H1 (cell line): ENCODE measurements at regions not wholly inside any gene's neighbourhood (a gene's known extent, or its start where the extent isn't known, plus 50 kb on each side); places are given as distances from the start of the nearest gene placed in this dataset.

Source experiments
- CTCF ChIA-PET: fragments of 300-600 bp; sonication (Branson Sonifier 250); formaldehyde crosslinking; loops from one replicate; lab custom pipeline; 2021; ENCODE audit not compliant: partially characterized antibody; lab: Charles Lee
- POLR2A ChIA-PET: fragments of 300-600 bp; sonication (Branson Sonifier 250); formaldehyde crosslinking; loops from one replicate; lab custom pipeline; 2021; ENCODE audit warnings: inconsistent platforms; ENCODE audit not compliant: partially characterized antibody; lab: Charles Lee
- DNase-seq, 2 experiments: peaks; one replicate each; pipeline versions ENCODE4 v3.0.0 to v3.0.0-alpha.2; 2010 to 2022; ENCODE audit warnings: low spot score in 2 of 2, low read depth in 1 of 2, mixed read lengths in 1 of 2
- FAIRE-seq: peaks from 2 replicates; lab custom pipeline; 2011; peaks lifted over from hg19 to GRCh38; lab: Jason Lieb, UNC
- H2AFZ ChIP-seq: 2 replicates; pipeline ENCODE4 v1.8.1; 2012; ENCODE audit warnings: low read length, inconsistent platforms
- H2AK5ac ChIP-seq: 2 replicates; pipeline ENCODE4 v1.6.1; 2013; ENCODE audit warnings: low read depth, low read length
- H2BK120ac ChIP-seq: replicated peaks from 2 replicates; pipeline ENCODE3; 2013; ENCODE audit warnings: low read depth, low read length, inconsistent platforms
- H2BK12ac ChIP-seq: 2 replicates; pipeline ENCODE4 v1.6.1; 2013; ENCODE audit warnings: low read depth, low read length
- H2BK15ac ChIP-seq: 2 replicates; pipeline ENCODE4 v1.6.1; 2013; ENCODE audit warnings: low read length
- H2BK20ac ChIP-seq: 2 replicates; pipeline ENCODE4 v1.6.1; 2013; ENCODE audit warnings: low read length
- H2BK5ac ChIP-seq: 2 replicates; pipeline ENCODE4 v1.6.1; 2013; ENCODE audit warnings: low read depth, low read length
- H3K14ac ChIP-seq: 2 replicates; pipeline ENCODE4 v1.6.1; 2013; ENCODE audit warnings: inconsistent platforms; ENCODE audit not compliant: insufficient read length
- H3K18ac ChIP-seq: 2 replicates; pipeline ENCODE4 v1.6.1; 2013; ENCODE audit warnings: low read length; ENCODE audit errors: extremely low read depth
- H3K23ac ChIP-seq: 2 replicates; pipeline ENCODE4 v1.6.1; 2013; ENCODE audit warnings: inconsistent platforms; ENCODE audit not compliant: insufficient read length
- H3K23me2 ChIP-seq: 2 replicates; pipeline ENCODE4 v1.6.1; 2013; ENCODE audit warnings: low read depth, low read length
- H3K27ac ChIP-seq: 2 replicates; pipeline ENCODE4 v1.6.1; 2011; ENCODE audit warnings: low read depth, low read length, inconsistent platforms
- H3K27me3 ChIP-seq, 4 experiments: replicated peaks in 1 of 4; 1 replicate in 1 of 4; 2 replicates in 3 of 4; pipeline versions ENCODE4 v1.6.1 to v1.8.1; 2011 to 2013; ENCODE audit warnings: low read length in 3 of 4, mild to moderate bottlenecking in 3 of 4, inconsistent platforms in 2 of 4, mixed read lengths in 2 of 4, moderate library complexity in 1 of 4; ENCODE audit not compliant: control insufficient read depth in 3 of 4, insufficient read depth in 3 of 4; ENCODE audit errors: extremely low read depth in 1 of 4
- H3K36me3 ChIP-seq, 4 experiments: 2 replicates each; pipeline versions ENCODE4 v1.6.1 to v1.8.1; 2011 to 2013; ENCODE audit warnings: mild to moderate bottlenecking in 4 of 4, low read length in 3 of 4, moderate library complexity in 2 of 4, control low read depth in 1 of 4, inconsistent platforms in 1 of 4; ENCODE audit not compliant: insufficient read depth in 4 of 4, control insufficient read depth in 2 of 4
- H3K4ac ChIP-seq: replicated peaks from 2 replicates; pipeline ENCODE3; 2013; ENCODE audit warnings: low read length, low read depth, mixed read lengths, inconsistent platforms; ENCODE audit not compliant: insufficient read length
- H3K4me1 ChIP-seq, 4 experiments: replicated peaks in 1 of 4; 1 replicate in 1 of 4; 2 replicates in 3 of 4; pipeline versions ENCODE4 v1.6.1 to v1.8.1; 2011 to 2013; ENCODE audit warnings: low read length in 3 of 4, inconsistent platforms in 2 of 4, mixed read lengths in 1 of 4; ENCODE audit not compliant: insufficient read depth in 4 of 4, control insufficient read depth in 3 of 4
- H3K4me2 ChIP-seq, 2 experiments: 2 replicates each; pipeline versions ENCODE4 v1.6.1 to v1.8.1; 2011 to 2013; ENCODE audit warnings: low read depth in 2 of 2, low read length in 2 of 2, control low read depth in 1 of 2, inconsistent platforms in 1 of 2, mild to moderate bottlenecking in 1 of 2; ENCODE audit not compliant: insufficient read depth in 1 of 2
- H3K4me3 ChIP-seq, 4 experiments: fragments of 200-600, 300-600 bp in 1 of 4; sonication (generic), shearing (Covaris generic), sonication (Bioruptor Twin) in 1 of 4; 2 replicates each; pipeline versions ENCODE4 v1.5.1 to v1.8.1; 2011 to 2016; ENCODE audit warnings: low read length in 4 of 4, low read depth in 3 of 4, control low read depth in 2 of 4, inconsistent platforms in 2 of 4, mild to moderate bottlenecking in 2 of 4, mixed read lengths in 1 of 4, moderate library complexity in 1 of 4; ENCODE audit not compliant: insufficient read depth in 2 of 4; ENCODE audit errors: extremely low read depth in 1 of 4
- H3K56ac ChIP-seq: replicated peaks from 2 replicates; pipeline ENCODE3; 2013; ENCODE audit warnings: low read depth, mild to moderate bottlenecking, mixed read lengths, low read length, inconsistent platforms; ENCODE audit not compliant: insufficient read length
- H3K79me1 ChIP-seq: 2 replicates; pipeline ENCODE4 v1.6.1; 2013; ENCODE audit warnings: low read depth, low read length, control low read depth
- H3K79me2 ChIP-seq, 2 experiments: 2 replicates each; pipeline versions ENCODE4 v1.6.1 to v1.8.1; 2012 to 2013; ENCODE audit warnings: low read length in 2 of 2, mild to moderate bottlenecking in 2 of 2, inconsistent platforms in 1 of 2; ENCODE audit not compliant: insufficient read depth in 2 of 2, control insufficient read depth in 1 of 2
- H3K9ac ChIP-seq, 4 experiments: replicated peaks in 1 of 4; 1 replicate in 1 of 4; 2 replicates in 3 of 4; pipeline versions ENCODE4 v1.6.1 to v1.8.1; 2011 to 2013; ENCODE audit warnings: low read depth in 3 of 4, low read length in 3 of 4, control low read depth in 2 of 4, mild to moderate bottlenecking in 2 of 4, moderate library complexity in 2 of 4, inconsistent platforms in 1 of 4; ENCODE audit errors: extremely low read depth in 1 of 4
- H3K9me3 ChIP-seq, 2 experiments: 2 replicates each; pipeline versions ENCODE4 v1.6.1 to v1.8.1; 2012 to 2013; ENCODE audit warnings: mild to moderate bottlenecking in 2 of 2, moderate library complexity in 2 of 2, control low read depth in 1 of 2, inconsistent platforms in 1 of 2, low read depth in 1 of 2, low read length in 1 of 2, mixed read lengths in 1 of 2; ENCODE audit not compliant: insufficient read depth in 2 of 2
- H4K20me1 ChIP-seq, 2 experiments: replicated peaks in 1 of 2; 2 replicates each; pipeline versions ENCODE3 to v1.8.1; 2011 to 2013; ENCODE audit warnings: inconsistent platforms in 2 of 2, low read length in 2 of 2, mild to moderate bottlenecking in 1 of 2; ENCODE audit not compliant: insufficient read depth in 2 of 2, control insufficient read depth in 1 of 2
- H4K5ac ChIP-seq: 2 replicates; pipeline ENCODE4 v1.6.1; 2013; ENCODE audit warnings: low read length, low read depth, mixed read lengths, inconsistent platforms; ENCODE audit not compliant: insufficient read length
- H4K8ac ChIP-seq: 2 replicates; pipeline ENCODE4 v1.8.0; 2013; ENCODE audit warnings: mild to moderate bottlenecking, moderate library complexity, low read length, inconsistent platforms; ENCODE audit not compliant: insufficient read depth; ENCODE audit errors: extremely low read depth
- H4K91ac ChIP-seq: replicated peaks from 2 replicates; pipeline ENCODE3; 2013; ENCODE audit warnings: low read length, mixed read lengths, inconsistent platforms; ENCODE audit not compliant: insufficient read length
- SP4 ChIP-seq: IDR thresholded peaks from 2 replicates; pipeline ENCODE4 v1.6.1; 2012; ENCODE audit warnings: low read length, inconsistent platforms
- YY1 ChIP-seq: IDR thresholded peaks from 2 replicates; pipeline ENCODE4 v1.6.1; 2011; ENCODE audit warnings: low read depth, mild to moderate bottlenecking, low read length
- WGBS, 2 experiments: shearing (Covaris generic) in 1 of 2; methylation state at CpG; one replicate each; pipeline versions ENCODE4 v1.1.6 to v1.1.7; 2013 to 2015; ENCODE audit warnings: low lambda C conversion rate in 2 of 2, mixed read lengths in 2 of 2, inconsistent platforms in 1 of 2, low coverage in 1 of 2, missing lambda C conversion rate in 1 of 2; ENCODE audit not compliant: insufficient replicate concordance in 2 of 2, insufficient coverage in 1 of 2, insufficient read length in 1 of 2; ENCODE audit errors: extremely low coverage in 1 of 2, missing lambda C conversion rate in 1 of 2; 5-methylcytosine and 5-hydroxymethylcytosine counted together

GRCh38 chr13:73623281-73623680, 510.9 kb downstream of the KLF12 start:
- no peak overlapping the region for H2BK20ac ChIP-seq
- H2BK15ac ChIP-seq, result no peak overlapping the region
- DNase-seq (no peak), FAIRE-seq (no peak)
- H3K4me3 ChIP-seq, result no peak overlapping the region
- H4K91ac ChIP-seq, result no peak overlapping the region
- 94% methylated on average over 3 of the region's 3 CpGs; no CpG with 5 or more reads in 1 of the 2 experiments for WGBS, 2 experiments
- no peak overlapping the region for H4K5ac ChIP-seq
- H3K4me2 ChIP-seq, result no peak overlapping the region
- ChIA-PET CTCF (no interaction called here), POLR2A (no interaction called here)
- H2BK5ac ChIP-seq, result no peak overlapping the region
- H3K27me3 ChIP-seq, result no peaks in the 10 kb centered on the region
- no peak overlapping the region for H2BK120ac ChIP-seq
- no peak overlapping the region for H3K27ac ChIP-seq
- H3K4ac ChIP-seq, result no peak overlapping the region
- H4K8ac ChIP-seq, result no peak overlapping the region
- H3K79me1 ChIP-seq, result no peaks in the 10 kb centered on the region
- H4K20me1 ChIP-seq, result no peaks in the 10 kb centered on the region
- H3K9ac ChIP-seq, result no peak overlapping the region
- no peak overlapping the region for H3K56ac ChIP-seq
- peaks cover 0 to 4% (median 0%) of the 10 kb centered on the region in 4 experiments; a peak in 1 of 7 replicates for H3K4me1 ChIP-seq
- H3K23ac ChIP-seq, result no peak overlapping the region
- H2AK5ac ChIP-seq, result no peak overlapping the region
- 0 out of 2 replicates have a peak overlapping the region, but pooled peaks have one; percentile 0 for H2AFZ ChIP-seq
- no peak overlapping the region for H3K14ac ChIP-seq
- TF ChIP-seq SP4, result no peak
- TF ChIP-seq YY1, result no peak
- TF ChIP-seq, all 59 proteins: peak for 0
- H3K9me3 ChIP-seq, result no peaks in the 10 kb centered on the region
- no peak overlapping the region for H3K18ac ChIP-seq
- H3K36me3 ChIP-seq, result no peaks in the 10 kb centered on the region
- H2BK12ac ChIP-seq, result no peak overlapping the region
- no peaks in the 10 kb centered on the region for H3K79me2 ChIP-seq
- H3K23me2 ChIP-seq, result no peaks in the 10 kb centered on the region
